Suppressor macrophage treated with lipopolysaccharide for 1 hour (primary cell): ENCODE measurements at regions not wholly inside any gene's neighbourhood (a gene's known extent, or its start where the extent isn't known, plus 50 kb on each side); places are given as distances from the start of the nearest gene placed in this dataset.
"Not testable (repeated sequence)": the region's sequence is repeated elsewhere in the genome, so short reads cannot be mapped to it uniquely, and the experiment has no call there.

Source experiments
- DNase-seq, 3 donors: peaks; one replicate each; pipeline ENCODE4 v3.0.0-alpha.2; 2020 to 2022

DNA sequence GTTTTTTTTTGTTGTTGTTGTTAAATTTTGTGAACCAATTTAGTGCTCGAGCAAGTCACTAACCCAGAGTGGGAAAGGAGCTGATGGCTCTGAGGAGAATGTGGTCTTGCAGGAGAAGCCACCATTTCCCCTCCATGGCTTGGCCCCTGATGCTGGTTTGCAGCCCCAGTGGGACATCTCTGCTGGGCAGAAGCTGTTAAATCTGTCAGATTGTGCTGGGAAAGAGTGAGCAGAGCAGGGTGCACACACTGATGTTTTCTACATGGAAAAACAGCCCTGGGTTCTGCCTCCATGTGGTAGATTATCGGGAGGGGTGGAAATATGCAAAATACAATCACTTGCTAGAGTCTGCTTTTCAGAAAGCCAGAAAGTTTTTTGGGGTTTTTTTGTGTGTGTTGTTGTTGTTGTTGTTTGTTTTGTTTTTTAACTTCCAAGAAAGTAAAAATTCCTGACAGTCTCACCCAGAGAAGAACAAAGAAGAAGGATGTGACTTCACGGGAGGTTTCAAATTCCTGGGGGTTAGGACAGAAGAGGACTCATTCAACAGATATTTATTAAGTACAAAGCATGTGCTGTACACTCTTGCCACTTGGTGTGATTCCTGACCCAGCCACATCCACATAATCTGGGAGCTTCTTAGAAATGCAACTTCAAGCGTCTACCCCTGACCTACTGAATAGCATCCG lies 133.7 kb downstream of the FOXB1 start:
- DNase-seq: no peak

DNA sequence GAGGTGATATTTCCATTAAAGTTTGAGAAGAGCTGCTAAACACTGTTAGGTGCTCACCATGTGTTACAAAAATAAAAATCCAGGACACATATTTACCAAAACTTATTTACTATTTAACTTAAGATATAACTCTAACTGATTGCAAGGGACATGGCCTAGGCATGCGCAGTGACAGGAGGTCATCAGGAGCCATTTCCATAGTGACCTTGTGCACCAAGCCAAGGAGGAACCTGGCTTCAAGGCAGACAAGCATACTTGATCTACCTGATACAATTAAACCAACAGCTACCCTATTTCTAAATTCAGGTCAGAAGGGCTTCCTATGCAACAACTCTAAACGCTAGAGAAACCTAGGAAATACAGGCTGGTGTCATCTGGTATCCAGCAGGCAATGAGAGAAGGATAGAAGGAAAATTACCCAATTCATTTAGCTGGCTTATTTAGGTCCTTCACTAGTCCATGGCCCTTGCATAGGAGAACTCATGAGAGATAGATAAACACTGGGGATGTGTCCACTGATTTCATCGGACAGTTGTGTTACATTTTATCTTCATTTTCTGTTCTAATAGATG lies 134.4 kb downstream of the FOXB1 start:
- DNase-seq: no peak

DNA sequence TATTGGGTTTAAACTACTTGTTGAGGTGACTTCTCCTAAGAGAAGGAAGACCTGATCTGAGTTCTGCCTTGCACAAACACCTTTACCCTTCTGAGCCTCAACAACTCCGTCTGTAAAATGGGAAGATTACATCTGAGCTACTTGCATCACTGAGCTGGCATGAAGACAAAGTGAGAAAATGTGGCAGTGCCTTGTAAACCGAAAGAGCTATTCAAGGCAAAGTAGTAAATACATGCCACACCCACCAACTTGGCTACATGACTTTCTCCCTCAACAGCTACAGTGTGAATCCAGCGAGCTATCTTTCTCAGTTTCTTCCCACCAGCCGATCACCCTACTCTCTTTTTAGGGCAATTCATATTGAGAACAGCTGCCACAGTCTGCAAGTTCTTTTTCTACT lies 148.3 kb downstream of the FOXB1 start:
- DNase-seq: no peak

DNA sequence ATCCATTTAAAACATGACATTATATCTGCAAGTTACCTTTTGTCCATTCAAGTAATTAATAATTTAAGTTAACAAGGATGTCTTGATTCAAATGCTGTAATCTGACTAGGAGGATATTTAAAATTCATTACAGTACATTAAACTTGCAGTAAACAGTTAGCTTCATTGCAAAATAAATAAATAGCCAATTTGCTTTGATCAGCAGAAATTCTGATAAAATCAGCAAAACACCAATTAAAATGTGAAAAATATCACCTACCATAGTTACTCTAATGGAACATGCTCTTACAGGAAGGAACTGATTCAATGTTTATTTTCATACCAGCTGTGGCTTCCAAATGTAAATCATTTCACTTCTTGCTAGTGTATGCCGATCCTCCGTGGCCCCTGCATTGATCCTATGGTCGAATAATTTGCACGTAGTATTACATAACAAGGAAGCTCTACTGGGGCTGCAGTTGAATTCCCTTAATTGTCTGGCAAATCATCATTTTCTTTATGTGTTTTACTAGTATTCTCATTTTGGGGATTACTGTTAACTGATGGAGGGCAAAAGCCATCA lies 150.7 kb downstream of the FOXB1 start:
- DNase-seq: no peak

DNA sequence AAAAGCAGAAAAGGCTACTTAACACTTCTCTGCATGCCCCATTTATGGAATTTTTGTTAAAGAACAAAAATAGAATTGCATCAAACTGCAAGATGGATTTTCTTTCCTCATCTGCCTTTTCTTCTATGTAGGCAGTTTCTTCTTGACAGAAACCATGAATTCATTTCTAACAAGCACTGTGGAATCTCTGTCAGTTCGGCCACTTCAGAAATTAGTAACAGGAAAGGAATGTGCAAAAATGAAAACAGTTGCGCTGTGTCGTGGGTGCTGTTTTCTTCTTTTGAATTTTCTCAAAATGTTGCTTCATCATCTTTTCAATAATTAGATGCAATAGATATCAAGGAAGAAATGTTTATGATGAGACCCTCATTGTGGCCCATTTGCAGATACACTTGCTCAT lies 151.6 kb downstream of the FOXB1 start:
- no peak for DNase-seq

DNA sequence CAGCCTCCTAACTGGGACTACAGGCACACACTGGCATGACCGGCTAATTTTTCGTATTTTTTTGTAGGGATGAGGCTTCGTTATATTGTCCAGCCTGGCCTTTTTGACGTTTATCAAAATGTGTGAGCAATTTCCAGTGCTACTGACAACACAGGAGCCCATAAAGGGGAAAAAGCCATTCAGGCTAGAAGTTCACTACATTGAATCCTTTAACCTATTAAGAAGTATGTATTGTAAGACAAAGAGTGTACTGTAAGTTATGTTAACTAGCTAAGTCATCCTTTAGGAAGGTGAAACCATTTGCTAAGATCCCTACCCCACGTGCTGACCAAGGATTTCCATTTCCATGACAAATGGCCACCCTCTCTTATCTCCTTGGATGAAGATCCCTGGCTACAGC lies 156.8 kb downstream of the FOXB1 start:
- DNase-seq: no peak

DNA sequence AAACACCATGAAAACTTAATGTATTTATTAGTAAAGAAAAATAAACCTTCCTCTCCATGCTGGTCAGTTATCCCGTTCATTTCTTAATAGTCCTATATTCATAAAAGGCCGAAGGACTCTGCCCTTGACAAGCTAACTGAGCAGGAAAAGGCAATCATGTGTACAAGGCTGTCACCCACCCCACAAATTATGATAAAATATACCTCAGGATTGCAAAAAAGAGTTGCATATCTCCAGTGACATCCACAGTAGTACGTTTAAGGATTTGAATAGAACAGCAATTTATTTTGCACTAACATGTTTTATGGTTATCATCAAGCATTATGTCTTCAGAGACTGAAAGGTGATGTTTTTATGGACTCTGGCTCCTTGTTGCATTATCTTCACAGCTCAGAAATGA lies 157.6 kb downstream of the FOXB1 start:
- DNase-seq: no peak

DNA sequence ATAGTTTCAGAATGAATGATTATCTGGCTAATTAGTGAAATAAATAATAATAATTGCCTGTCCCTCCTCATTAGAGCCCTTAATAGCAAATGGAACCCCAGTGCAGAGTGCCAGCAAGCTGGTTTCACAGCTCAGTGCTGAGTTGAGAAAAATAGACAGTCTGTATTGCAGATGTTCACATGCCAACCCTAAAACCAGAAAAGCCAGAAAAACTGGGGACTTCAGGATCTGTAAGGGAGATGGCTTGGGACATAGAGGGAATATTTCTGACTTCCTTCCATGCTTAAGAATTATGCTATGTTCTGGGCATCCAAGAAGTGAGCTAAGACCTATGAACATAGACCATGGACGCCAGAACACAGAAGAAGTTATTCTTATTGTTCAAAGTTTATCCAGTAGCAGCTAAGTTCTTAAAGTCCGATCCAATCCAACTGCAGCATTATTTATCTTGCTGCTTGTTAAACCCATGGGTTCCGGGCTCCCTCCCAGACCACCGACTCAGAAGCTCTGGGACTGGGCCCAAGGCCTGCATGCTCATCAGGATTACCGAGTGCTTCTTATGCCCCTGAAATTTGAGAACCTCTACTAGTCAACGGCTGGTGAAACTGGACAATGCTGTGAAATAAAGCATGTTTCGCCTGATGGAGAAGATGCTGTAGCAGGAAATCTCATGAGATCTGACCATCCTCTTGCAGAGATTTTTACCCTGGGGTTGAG lies 158.3 kb downstream of the FOXB1 start:
- no peak for DNase-seq

DNA sequence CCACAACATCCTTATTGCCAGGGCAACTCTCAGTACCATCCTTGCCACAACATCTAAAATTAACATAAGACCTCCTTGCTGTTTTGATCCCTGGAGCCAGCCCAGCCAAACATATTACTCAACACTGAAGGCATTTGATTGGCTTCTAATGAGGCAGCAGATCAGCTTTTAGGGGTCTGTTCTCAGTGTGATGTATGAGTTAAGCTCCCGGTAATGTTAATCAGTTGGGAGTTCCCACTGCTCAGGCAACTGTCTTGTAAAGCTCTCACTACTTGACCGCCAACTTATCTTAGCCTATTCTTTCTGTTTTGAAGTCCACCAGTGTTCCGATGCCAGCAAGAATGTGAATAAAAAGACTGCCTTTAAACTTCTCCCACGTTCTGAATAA lies 158.9 kb downstream of the FOXB1 start:
- DNase-seq: no peak

DNA sequence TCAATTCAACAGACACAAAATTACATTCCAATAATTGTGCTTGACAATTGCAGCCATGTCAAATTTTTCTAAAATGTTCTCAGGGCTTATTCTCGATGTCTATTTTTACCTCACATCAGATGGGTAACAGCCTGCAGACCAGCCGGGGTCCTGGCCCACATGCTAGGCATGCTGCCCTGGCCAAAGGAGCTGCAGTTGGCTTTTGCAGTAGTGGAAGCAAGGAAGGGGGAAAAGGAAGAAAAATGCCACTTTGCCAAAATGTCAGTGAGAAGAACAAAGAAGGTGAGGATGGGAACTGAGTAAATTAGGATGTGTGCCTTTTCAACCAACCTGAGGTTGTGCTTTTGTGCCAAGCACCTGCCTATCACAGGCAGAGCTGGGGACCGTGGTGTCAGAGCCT lies 161.0 kb downstream of the FOXB1 start:
- no peak for DNase-seq

DNA sequence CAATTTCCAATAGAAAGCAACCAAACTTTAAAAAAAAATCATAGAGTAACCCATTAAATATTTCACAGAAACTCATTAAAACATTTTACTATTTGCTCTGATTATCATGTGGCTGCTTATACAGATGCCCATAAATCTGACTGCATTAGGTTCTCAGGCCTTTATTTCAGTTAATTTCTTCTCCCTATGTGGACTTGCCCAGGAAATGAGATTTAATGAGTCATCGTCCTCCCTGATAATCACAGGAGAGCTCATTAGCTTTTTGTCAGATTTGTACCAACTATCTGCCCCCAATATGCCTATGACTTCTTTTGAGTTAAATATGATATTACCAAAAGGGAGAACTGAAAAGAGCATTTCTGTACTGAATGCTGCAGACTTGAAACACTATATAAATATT lies 168.0 kb downstream of the FOXB1 start:
- DNase-seq: no peak

DNA sequence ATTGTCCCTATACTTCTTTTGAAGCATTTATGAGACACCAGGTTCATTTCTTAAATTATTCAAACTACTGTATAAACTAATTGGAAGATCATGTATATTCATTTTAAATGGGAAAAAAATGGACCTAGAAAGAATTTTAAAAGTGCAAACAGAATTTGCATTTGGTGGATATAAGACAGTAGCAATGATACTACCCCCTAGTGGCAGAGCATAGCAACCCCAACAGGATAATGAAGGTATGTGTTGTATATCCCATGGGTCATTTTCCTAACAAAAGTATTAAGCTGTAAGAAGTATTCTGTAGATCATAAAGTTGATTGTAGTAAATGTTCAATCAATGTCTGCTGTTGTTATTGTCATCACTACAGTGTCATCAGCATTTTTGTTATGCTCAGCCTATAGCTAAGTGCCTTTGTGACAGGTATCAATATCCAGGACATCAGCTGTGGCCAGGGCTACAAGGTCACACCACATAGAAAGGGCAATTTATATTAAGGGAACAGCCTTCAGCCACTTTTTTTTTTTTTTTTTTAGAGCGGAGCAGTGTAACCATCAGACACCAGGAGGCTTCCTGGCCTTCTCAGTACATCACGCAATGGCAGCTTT lies 175.8 kb downstream of the FOXB1 start:
- DNase-seq: peak; percentile 62 to 71 (median 63)

DNA sequence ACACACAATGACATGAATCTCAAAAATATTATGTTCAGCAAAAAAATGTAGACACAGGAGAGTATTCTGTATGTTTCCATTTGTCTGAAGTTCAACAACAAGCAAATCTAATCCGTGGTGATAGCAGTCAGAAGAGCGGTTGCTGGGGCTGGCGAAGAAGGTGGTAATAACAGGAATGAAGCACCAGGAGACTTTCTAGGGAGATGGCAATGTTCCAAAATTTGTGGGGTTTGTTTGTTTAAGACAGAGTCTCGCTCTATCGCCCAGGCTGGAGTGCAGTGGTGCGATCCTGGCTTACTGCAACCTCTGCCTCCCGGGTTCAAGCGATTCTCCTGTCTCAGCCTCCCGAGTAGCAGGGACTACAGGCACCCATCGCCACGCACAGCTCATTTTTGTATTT lies 177.8 kb downstream of the FOXB1 start:
- DNase-seq: not testable (repeated sequence)

DNA sequence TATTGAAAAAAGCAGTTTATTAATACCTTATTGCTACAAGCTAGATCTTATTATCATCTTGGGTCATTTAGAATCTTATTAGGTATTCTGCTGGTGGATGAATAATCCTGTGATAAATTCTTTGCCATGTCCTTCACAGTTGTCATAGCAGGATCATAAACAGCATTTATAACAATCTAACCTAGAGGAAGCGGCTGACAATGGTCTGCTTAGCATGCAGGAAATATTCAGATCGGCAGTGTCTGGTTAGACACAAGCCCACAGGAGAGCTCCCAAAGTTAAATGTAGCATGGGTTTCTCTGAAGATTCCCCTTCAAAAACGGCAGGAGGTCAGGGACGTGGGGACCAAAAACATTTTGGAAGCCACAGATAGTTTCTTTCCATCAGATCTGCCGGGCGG lies 179.3 kb downstream of the FOXB1 start:
- DNase-seq: no peak

DNA sequence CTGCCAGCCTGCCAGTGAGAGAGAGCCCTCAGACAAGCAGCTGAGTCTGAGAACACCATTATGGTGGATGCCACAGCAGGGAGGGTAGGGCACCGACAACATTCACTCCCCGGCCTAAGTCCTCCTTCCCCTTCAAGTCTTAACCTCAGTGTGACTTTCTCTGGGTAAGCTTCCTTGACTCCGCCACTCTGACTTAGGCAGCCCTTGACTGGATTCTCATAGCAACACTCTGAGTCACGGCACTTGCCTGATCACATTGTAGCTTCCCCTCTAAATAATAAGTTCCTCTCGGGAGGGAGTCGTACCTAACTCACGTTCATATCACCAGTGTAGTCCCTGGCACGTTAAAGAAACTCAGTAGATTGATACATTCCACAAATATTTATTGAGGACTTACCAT lies 180.5 kb downstream of the FOXB1 start:
- DNase-seq: no peak

DNA sequence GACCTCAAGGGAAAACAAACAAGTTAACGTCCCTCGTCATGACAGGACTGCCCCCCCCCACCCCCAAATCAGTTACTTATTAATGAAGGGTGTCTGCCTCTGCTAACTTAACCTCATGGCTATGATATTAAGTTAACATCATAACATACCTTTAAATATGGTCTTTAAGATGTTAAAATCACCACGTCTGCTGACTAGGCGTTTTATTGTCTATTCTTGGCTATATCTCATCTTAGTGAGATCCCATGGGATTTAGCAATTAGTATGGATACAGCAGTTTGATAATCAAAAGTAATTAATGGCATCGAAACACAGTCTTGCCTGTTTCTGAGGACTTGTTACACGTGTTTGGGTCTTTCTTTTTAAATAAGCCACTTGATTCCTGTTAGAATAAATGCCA lies 186.9 kb downstream of the FOXB1 start:
- DNase-seq: no peak

DNA sequence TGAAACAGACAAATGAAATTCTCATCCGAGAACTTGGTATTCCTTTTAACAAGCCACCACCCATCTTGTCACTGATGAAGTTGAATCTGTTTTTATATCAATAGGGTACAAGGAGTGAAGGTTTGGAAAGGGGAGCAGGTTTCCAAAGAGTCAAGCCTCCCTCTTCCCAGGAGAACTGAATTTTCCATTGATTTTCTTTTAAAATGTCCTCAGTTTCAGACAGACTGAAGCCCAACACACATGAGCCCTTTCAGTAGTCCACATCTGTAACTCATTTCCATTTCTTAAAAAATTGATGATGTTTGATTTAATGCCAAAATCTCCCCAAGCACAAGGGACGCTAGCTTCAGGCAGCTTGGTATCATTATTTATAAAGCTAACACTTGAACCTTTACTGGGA lies 187.7 kb downstream of the FOXB1 start:
- no peak for DNase-seq

DNA sequence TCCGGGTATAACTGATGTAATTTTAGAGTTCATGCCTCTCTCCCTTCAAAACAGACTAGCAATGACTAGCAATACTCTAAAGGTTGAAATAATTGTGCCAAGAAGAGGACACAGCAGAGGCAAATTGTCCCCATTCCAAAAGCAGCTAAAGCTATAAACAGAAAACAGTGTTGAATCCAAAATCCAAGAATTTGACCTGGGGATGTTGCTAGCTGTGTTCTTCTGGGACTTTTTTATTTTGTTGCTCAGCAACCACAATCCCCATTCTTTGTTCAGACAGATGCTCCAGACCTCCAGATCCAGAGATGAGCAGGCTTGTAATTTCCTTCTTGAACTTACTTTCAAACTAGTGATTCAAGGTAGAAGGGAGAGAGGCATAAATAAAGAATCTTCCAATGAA lies 191.5 kb downstream of the FOXB1 start:
- no peak for DNase-seq

DNA sequence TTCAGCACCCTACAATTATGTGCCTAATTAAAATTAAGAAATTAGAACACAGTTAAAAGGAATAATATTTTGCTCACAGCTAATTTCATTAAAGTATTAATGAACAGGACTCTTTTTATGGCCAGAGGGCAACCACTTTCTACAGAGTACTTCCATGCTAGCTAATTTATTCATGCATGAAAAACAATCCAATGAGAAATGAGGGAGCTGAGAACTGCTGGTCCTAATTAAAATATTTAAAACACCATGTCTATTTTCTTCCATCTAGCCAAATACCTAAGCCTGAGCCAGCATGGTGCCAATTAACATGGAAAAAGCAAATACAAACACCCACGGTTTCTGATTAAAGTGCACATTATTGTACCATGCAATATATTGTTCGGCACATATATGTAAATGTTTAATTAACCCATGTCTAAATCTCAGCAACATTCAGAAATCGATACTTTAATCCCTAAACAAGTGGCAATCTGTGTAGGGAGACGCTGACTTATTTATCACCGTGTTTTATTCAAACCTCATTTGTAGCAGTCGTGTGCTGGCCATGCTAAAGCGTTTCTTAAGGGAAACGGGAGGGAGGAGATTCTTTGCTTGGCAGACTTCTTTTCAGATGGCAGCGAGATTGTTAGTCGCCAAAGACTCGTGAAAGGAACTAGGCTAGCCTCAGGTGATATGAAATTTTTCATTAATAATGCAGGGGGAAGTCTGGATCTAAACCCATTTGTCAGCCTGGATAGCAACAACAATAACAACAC lies 193.5 kb downstream of the ANXA2 start:
- no peak for DNase-seq

DNA sequence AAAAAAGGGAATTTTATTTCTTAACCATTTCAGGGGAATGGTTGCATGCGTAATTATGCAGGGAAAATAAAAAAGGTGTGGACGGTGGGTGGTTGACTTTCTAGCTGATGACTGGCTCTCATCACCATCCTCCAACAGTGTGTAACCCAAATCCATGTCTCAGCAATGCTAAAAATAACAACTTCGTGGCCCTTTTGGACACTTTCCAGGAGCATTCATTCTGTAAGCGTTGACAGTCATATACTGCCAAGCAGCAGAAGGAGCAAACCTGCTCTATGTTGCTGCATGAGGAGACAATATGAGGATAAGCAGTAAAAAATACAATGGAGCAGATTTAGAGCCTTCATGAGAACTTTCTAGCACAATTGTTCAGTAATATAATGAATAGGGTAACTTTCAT lies 189.1 kb downstream of the ANXA2 start:
- DNase-seq: no peak

DNA sequence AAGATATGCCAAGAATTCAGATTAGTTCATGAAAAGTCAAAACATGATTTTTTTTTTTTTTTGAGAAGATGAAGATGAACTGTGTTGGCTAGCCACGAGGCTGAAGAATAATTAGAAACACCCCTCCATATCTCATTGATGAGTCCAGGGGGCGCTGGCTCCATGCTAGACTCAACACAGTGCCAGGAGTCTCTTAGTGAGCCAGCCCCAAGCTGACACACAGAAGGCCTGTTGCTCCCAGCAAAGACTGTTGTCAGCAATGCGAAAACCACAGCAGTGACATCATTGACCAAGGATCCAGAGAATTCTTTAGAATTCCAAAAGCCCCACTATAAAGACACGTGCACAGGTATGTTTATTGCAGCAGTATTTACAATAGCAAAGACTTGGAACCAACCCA lies 185.2 kb downstream of the ANXA2 start:
- peak in 2 of 3 donors; percentile 20 to 27 for DNase-seq

DNA sequence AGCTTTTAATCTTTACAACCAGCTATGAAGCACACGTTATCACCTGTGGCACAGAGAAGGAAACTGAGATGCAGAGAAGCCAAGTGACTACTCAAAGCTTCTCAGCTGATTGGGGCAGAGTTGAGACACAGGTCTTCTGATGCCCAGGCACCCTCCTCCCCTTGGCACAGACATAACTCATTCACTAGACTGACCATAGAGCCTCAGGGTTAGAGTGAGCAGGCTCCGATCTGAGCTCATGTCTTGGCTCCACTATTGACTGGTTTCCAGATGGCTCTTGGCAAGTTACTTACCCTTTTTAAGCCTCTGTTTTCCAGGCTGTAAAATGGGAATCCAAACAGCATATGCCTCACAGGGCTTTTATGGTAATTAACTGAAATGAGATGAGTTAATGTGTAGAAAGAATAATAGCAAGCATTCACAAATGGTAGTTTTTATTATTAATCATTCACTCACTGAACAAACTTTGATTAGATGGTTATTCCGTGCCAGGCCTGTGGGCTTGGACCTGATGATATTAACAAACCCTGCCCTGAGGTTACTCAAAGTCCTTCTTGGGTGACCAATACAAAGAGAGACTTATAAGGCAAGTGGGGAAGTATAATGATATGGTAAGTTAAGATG lies 184.3 kb downstream of the ANXA2 start:
- DNase-seq: no peak

DNA sequence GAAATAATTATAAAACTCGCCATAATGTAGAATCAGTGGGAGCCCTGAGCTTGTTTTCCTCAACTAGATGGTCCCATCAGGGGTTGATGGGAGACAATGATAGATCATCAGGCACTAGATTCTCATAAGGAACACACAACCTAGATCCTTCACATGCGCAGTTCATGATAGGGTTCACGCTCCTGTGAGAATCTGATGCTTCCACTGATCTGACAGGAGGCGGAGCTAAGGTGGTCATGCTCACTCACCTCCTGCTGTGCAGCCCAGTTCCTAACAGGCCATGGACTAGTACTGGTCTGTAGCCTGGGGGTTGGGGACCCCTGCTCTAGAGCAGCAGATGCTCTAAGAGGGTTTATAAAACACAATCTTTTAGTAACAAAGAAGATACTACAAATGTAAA lies 183.6 kb downstream of the ANXA2 start:
- no peak for DNase-seq
